ENCODE measurements at regions not wholly inside any gene's neighbourhood (a gene's known extent, or its start where the extent isn't known, plus 50 kb on each side); places are given as distances from the start of the nearest gene placed in this dataset.
"Not testable (repeated sequence)": the region's sequence is repeated elsewhere in the genome, so short reads cannot be mapped to it uniquely, and the experiment has no call there.

- not testable (repeated sequence) for DNase-seq (ENCODE audit: low read depth in 1 of 2, low spot score in 2 of 2); H3K9me3 ChIP-seq (replicated peaks); H3K27me3 ChIP-seq (replicated peaks); H3K4me3 ChIP-seq; H3K4me1 ChIP-seq (replicated peaks); H3K27ac ChIP-seq
- H3K36me3 ChIP-seq = peaks cover 30% of the 10 kb centered on the region
Observed at GRCh38 chr3:197618408-197618807, 62.6 kb upstream of the BDH1 start.

- no peaks in the 10 kb centered on the region for H3K27me3 ChIP-seq (replicated peaks)
- H3K36me3 ChIP-seq = peaks cover 50% of the 10 kb centered on the region
- no peak overlapping the region for H3K4me3 ChIP-seq
- H3K27ac ChIP-seq = no peak overlapping the region
- DNase-seq (ENCODE audit: low read depth in 1 of 2, low spot score in 2 of 2) = no peak
- no peaks in the 10 kb centered on the region for H3K4me1 ChIP-seq (replicated peaks)
- H3K9me3 ChIP-seq (replicated peaks) = no peaks in the 10 kb centered on the region
Observed at GRCh38 chr3:197615430-197615829, 59.7 kb upstream of the BDH1 start.

- not testable (repeated sequence) for H3K9me3 ChIP-seq (replicated peaks); H3K27me3 ChIP-seq (replicated peaks); H3K4me3 ChIP-seq; H3K4me1 ChIP-seq (replicated peaks); H3K27ac ChIP-seq; DNase-seq (ENCODE audit: low read depth in 1 of 2, low spot score in 2 of 2)
- H3K36me3 ChIP-seq = peaks cover 55% of the 10 kb centered on the region
Observed at GRCh38 chr3:197614134-197614533, 58.4 kb upstream of the BDH1 start.

- Histone ChIP-seq H3K4me1 (replicated peaks) (no peaks in the 10 kb centered on the region), H3K27me3 (replicated peaks) (no peaks in the 10 kb centered on the region), H3K4me3 (no peak overlapping the region), H3K27ac (peak overlapping the region; percentile 9; the same call in 1 of the 2 replicates), H3K9me3 (replicated peaks) (no peaks in the 10 kb centered on the region), H3K36me3 (peaks cover 60% of the 10 kb centered on the region)
- peak in 1 of 2 experiments; percentile 31 for DNase-seq (ENCODE audit: low read depth in 1 of 2, low spot score in 2 of 2)
Observed at GRCh38 chr3:197613199-197613598, 57.4 kb upstream of the BDH1 start.

- no peak overlapping the region for H3K4me3 ChIP-seq
- H3K36me3 ChIP-seq = peaks cover 72% of the 10 kb centered on the region
- no peaks in the 10 kb centered on the region for H3K4me1 ChIP-seq (replicated peaks)
- H3K9me3 ChIP-seq (replicated peaks) = no peaks in the 10 kb centered on the region
- H3K27me3 ChIP-seq (replicated peaks) = no peaks in the 10 kb centered on the region
- no peak for DNase-seq (ENCODE audit: low read depth in 1 of 2, low spot score in 2 of 2)
- no peak overlapping the region for H3K27ac ChIP-seq
Observed at GRCh38 chr3:197611255-197611654, 55.5 kb upstream of the BDH1 start.

GRCh38 chr3:197606468-197606867 is 50.7 kb upstream of the BDH1 start:
- Histone ChIP-seq H3K4me1 (replicated peaks) (no peaks in the 10 kb centered on the region), H3K4me3 (no peak overlapping the region), H3K9me3 (replicated peaks) (no peaks in the 10 kb centered on the region), H3K36me3 (peaks cover 47% of the 10 kb centered on the region), H3K27me3 (replicated peaks) (no peaks in the 10 kb centered on the region), H3K27ac (no peak overlapping the region)
- no peak for DNase-seq (ENCODE audit: low read depth in 1 of 2, low spot score in 2 of 2)

Data from SJSA1 (cell line).